ENCODE measurements at regions not wholly inside any gene's neighbourhood (a gene's known extent, or its start where the extent isn't known, plus 50 kb on each side); places are given as distances from the start of the nearest gene placed in this dataset.
"Not testable (repeated sequence)": the region's sequence is repeated elsewhere in the genome, so short reads cannot be mapped to it uniquely, and the experiment has no call there.

DNA sequence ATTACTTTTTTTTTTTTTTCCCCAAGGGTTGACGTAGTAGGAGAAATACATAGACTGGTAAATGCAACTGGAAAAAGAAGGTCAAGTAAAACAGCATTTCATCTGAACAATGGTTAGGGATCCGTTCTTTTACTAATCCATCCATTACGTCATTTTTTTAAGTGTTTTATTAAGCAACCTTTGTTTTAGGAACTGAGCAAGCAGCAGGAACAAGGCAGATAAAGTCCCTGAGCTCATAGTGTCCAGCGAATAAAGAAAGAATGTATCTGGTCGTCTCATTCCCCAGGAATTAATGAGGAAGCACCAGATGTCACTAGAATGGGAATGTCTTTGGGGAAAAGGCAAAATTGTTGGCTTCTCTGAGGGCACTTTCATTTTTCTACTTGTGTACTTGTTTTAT, 842.4 kb downstream of the TDRD15 start:
- no peak for DNase-seq (ENCODE audit: low read depth)

DNA sequence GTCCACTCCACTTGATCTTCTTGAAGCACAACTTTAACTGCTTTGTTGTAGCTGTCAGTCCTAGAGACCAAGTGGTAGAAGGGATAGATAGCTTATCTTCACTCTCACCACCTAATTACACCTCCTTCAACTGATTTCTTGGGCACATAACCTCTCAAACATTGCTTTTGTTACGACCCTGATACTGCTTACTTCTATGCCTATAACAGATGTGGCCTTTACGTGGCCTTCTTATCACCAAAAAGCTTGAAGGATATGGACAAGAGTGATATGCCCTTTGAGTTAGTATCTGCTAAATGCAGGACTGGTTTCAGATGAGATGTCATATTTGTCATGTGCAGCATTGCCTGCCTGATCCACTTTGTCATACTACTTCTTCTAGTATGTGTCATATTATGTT, 847.2 kb downstream of the TDRD15 start:
- no peak for DNase-seq (ENCODE audit: low read depth)

DNA sequence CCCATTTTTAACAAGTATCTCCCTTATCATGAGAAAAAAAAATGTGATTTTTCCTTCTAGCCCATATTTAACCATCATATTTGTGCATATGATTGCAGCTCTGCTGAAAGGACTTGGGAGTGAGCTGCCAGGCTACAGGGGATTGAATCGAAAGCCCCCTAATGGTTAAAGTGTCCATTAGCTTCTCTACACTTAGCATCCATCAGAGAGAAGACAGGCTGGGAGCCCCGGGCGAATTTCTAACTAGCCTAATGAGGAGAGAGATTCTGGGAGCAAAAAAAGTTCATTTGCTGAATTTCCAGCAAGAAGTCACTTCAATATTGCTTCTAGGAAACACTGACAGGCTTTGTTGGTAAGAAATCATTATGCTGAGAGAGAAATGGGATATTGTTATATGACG, 848.8 kb downstream of the TDRD15 start:
- no peak for DNase-seq (ENCODE audit: low read depth)

DNA sequence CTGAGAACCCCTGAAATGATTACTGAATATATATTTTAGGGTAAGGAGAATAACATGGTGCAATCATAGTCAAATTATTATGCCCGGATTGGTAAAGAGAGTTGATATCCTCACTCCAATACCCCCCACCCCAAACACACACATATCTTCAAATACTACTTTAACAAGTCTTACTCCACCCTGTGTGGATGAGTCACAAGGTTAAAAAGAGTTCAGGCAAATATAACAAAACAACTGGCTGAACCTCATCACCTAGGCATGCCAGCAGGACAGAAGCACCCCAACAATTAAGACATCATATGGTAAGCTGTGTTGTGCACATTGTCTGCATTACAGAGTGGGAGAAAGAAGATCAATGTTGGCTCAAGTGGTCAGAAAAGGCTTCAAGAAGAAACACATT, 857.4 kb downstream of the TDRD15 start:
- DNase-seq (ENCODE audit: low read depth) = no peak

DNA sequence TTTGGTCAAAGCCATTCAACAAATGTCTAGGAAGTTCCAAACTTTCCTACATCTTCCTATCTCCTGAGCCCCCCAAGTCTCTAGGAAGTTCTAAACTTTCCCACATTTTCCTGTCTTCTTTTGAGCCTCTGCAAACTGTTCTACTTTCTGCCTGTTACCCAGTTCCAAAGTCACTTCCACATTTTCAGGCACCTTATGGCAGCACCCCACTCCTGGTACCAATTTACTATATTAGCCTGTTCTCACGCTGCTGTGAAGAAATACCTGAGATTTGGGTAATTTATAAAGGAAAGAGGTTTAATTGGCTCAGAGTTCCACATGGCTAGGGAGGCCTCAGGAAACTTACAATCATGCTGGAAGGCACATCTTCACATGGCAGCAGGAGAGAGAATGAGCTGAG, 869.2 kb downstream of the TDRD15 start:
- DNase-seq (ENCODE audit: low read depth) = no peak

DNA sequence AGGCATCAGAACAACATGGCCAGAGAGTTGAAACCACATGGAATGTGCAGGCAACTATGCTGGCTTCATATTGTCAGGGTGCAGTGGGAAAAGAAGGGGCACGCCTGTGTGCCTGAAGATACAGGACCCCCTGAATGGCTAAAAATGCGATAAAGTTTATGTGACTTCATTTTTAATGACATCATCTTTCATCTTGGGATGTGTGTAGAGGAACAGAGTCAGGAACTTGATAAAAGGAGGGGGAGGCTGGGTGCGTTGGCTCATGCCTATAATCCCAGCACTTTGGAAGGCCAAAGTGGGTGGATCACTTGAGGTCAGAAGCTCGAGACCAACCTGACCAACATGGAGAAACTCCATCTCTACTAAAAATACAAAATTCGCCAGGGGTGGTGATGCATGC, 872.6 kb downstream of the TDRD15 start:
- no peak for DNase-seq (ENCODE audit: low read depth)

DNA sequence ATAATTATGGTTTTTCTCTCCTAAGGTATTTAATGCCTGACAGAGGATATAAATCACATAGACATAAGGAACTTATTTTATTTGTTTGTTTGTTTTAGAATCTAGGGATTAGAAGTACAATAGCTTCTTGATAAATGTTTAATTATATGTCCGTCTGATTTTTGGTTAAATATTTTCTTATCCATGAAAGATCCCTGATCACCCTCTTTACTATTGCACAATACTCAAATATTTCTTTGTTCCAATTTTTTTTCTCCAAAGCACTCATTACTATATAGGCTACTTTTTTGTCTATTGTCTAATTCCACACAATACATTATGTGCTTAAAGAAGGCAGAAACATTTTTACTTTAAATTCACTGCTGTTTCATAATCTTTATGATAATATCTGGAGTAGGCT, 875.8 kb downstream of the TDRD15 start:
- no peak for DNase-seq (ENCODE audit: low read depth)

DNA sequence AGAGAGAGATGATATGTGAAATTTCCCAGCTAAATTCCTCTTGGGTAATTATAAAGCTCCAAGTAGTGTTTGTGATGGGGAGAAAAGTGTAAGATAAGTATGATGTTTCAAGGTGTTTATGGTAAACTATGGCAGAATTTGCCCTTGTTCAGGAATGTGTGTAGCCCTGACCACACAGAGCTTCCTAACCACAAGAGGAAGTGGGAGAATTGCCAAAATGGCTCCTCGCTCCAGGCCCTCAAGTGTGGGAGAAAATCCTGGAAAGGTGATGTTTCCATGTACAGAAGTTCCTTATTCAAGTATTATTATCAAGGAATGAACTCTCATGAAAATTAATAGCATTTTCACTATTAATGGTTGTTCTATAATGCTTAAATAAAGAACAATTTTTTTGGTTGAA, 878.3 kb downstream of the TDRD15 start:
- no peak for DNase-seq (ENCODE audit: low read depth)

DNA sequence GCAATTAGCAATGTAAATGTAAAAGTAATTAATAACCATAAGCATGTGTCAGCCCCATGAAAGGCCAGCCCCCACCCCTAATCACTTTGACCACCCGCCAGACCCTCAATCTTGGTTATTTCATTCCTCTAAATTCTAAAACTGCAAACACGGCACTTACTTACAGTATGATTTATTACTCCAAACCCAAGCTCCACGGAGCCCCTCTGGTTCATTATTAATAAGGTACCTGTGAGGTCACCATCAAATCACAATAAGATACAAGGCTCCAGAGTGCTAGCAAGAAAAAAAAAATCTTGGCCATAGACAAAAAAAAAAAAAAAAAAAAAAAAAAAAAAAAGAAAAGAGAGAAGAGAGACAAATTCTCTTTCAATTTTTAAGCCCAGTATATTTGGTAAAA, 879.5 kb downstream of the TDRD15 start:
- DNase-seq (ENCODE audit: low read depth) = no peak

DNA sequence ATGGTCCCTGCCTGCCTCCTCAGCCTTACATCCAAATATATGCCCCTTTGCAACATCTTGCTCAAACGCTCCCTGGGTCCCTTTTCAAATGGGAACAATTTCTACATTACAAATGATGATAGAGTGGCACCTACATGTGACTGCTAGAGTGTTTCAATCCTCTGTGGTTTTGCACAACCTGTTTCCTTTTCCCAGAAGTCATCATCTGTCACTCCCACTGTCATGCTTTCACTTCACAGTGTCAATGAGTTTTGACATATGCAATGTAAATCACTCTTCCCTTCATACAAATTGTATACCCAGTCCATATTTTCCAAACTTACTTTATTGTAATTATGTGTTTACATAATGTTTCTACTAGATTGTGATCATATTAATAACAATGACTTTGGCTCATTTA, 887.3 kb downstream of the TDRD15 start:
- DNase-seq (ENCODE audit: low read depth) = no peak

DNA sequence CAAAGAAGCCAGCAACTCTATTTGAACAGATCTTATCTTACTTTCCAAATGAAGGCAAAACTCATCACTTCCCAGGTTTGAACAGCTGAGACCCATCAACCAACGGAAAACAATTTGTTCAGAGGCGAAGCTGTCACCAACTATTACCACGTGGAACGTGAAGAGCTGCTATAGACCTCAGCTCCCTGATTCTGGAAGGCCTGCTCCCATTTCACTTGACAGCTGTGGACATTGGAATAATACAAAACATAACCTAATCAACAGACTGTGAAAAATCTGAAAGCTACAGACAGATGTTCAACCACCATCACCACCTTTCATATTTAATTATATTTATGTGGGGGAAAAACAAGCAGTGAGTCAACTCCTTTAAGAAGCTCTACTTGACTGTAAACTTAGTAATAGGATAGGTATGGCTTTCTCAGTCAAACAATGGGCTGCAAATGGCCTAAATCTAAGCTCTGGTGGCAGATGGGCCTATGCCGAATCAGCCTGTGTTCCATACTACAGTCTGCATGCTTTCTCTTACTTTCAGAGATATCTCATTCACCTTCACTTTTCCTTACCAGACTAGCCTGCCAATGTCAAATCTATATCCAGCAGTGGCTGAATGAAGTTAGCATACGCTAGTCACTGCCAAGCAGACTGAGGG, 896.4 kb downstream of the TDRD15 start:
- no peak for DNase-seq (ENCODE audit: low read depth)

DNA sequence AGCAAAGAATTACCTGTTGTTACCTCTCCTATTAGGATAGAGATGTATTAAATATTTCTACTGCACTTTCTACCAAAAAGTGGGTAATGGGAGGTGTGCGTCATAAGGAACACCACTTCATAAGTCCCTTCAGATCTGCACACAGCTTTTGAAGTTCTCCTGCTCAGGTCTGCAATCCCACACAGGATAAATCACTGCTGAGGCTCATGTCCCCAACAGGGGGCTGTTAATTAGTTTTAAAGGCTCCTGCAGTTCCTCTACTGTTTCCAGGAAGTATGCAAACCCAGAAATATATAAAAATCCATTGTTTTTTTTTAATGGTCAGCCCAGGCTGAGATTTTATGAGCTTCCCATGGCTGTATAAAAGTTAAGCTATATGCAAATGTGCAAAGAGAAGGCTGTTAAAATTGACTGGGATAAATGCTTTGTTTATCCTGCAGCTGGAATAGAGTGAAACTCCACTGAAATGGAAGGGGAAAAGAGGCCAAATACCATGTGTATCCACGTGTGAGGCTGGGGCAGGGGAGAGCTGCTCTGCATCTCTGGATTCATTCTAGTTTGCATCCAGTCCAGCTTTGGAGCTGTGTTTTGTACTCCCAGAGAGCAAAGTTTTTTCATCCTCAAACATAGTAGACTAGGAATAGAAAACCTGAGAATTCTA, 903.7 kb downstream of the TDRD15 start:
- DNase-seq (ENCODE audit: low read depth) = no peak

DNA sequence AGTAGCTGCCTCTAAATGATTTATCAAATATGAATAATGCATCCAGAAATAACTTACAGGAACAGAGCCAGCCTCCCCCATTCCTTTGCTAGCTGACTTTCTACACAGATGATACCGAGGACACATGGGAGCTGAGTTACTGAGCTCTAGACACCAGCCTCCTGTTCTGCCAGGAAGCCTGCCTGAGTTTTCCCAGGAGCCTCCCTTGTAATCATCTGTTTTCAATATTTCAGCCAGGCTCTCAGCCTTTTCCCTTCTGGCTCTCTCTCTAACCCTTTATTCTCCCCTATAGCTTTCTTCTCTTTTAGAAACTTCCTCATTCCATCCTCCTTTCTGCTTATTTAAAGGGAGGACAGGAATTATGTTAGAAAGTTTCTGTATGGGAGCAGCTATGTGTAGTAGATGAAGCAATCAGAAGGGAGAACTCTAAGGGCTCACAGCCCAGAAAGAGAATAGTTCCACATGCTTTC, 911.6 kb downstream of the TDRD15 start:
- no peak for DNase-seq (ENCODE audit: low read depth)

DNA sequence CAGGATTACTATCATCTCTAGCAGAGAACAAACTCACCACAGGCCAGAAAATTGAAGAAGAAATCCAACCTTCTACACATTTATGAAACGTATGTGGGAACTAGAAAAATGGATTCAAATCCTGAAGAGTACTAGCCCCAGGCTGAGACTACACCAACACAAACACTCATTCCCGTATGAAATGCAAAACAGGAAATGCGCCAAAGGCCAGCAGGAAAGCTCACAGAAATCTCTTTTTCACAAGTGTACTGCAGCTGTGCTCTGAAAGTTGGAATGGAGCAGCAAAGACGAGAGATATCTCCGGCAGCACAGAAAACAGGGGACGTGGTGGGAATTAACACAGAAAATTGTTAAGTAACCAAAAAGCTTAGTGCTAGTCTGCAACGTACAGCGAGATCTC, 913.5 kb downstream of the TDRD15 start:
- DNase-seq (ENCODE audit: low read depth) = no peak

DNA sequence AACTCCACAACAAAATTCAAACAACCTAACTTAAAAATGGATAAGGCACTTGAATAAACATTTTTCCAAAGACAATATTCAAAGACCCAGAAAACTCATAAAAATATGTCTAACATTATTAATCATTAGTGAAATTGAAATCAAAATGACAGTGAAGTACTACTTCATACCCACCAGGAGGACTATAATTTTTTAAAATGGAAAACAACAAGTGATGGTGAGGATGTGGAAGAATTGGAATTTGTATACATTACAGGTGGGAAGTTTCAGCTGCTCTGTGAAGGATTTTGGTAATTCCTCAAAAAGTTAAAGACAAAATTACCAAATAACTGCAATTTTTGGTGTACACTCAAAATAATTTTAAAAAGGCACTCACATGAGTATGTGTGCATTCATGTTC, 920.0 kb downstream of the TDRD15 start:
- no peak for DNase-seq (ENCODE audit: low read depth)

DNA sequence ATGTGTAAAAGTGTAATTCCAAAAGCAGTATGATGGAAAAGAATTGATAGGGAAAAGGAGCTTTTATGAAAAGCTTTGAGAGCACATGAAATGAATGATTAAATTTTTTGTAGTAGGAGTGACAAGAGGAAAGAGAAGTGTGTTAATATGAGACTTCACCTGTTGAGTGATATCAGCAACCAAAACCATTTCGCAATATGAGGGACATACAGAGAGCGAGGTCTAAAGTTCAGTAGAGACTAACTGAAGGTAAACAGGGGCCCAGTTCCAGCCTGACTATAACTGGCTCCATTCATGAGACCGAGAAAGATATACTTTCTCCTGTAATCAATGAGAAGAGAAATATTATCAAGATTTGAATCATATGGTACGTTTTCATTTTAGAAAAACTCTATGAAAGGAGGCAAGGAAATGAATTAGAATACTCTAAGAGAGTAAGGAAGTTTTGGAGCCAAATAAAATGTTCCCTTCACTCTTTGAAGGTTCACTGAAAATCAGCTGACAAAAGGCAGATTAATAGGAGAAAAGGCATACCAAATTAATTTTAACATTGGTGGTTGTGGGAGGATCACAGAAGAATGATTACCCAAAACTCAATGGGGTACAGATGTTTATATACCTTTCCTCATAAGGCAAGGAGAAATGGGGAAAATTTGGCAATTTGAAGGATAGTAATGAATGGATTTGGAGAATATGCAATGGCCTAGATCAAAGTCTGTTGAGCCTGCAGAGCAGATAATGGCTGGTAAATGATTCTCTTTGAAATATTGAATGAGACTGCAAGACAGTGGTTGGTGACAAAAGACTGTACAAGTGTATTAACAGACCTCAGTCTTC, 932.2 kb downstream of the TDRD15 start:
- no peak for DNase-seq (ENCODE audit: low read depth)

DNA sequence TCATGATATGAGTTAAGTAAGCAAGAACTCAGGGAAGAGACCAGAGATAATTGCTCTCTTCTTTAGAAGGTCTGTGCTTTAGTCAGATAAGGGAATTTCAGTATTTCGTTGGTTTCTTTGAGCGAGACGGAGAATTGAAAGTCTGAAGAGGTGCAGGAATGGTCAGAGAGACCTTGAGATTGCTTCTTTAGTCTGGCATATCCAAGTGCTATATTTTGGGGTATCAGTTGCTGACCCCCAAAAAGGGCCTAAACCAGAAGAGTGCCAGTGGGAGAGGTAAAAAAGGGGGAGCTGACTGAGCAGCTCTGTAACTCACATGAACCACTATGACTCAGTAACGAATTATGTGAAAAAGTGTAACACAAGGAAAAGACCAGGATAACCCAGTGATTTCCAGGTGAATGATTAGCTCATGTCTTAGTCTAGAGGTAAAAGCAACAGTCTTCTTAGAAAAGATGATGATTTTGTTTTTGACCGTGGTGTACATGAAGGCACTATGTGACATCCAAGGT, 932.9 kb downstream of the TDRD15 start:
- no peak for DNase-seq (ENCODE audit: low read depth)

DNA sequence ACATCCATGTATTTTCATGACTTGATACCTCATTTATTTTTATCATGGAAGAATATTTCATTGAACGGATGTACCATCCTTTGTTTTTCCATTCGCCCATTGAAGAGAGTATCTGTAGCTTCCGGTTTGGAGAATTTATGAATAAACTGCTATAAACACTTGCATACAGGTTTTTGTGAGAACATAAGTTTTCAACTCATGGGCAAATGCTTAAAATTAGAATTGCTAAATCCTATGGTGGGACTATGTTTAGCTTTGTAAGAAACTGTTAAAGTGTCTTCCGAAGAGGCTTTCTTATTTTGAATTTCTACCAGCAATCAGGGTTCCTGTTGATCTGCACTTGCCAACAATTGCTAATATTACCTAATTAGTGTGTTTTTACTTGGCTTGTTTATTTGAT, 938.9 kb downstream of the TDRD15 start:
- no peak for DNase-seq (ENCODE audit: low read depth)

DNA sequence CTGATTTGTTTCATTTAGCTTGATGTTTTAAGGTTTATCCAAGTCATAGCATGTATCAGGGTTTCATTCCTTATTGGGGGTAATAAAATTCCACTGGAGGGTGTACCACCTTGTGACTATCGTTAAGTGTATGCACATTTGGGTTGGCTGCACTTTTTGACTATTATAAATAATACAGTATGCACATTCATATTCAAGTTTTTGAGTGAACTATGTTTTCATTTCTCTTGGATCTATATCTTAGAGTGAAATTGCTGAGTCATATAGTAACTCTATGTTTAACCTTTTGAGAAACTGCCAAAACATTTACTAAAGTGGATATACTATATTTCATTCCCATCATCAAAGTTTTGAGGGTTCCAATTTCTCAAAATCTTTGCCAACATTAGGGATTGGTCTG, 952.7 kb downstream of the TDRD15 start:
- DNase-seq (ENCODE audit: low read depth) = no peak

DNA sequence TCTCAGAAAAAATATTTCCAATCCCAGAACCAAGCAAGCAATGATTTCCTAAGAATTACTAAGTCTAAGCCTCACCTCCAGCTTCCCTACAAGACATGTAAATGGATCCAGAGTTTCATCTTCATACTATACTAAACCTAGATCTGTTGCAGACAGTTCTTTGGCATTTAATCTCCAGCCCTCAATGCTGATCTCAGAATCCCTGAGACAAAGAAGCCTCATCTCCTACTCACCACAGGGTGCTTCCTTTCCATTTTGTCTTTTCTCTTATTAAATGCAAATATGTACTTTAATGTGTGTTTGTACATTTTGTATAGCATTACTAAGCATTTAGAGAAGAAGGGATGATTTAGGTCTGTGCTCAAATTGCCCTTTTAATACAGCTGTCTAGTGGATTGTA, 954.9 kb downstream of the TDRD15 start:
- DNase-seq (ENCODE audit: low read depth) = no peak

DNA sequence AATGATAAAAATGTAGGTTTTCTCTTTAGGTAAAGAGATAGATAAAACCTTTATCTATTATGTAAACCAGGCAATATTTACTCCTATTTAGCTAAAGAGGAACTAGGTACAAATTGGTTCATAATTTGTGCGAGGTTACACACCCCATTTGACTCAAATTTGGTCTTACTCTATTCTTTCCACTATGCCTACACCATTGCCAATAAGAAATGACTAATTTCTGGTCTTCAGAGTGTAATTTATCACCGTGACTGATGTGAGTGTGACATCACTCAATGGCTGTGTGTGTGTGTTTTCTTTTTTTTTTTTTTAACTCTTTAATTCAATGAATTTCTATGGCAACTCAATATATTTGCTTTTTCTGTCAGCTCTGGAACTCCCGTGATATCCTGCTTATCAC, 955.8 kb downstream of the TDRD15 start:
- DNase-seq (ENCODE audit: low read depth) = no peak

DNA sequence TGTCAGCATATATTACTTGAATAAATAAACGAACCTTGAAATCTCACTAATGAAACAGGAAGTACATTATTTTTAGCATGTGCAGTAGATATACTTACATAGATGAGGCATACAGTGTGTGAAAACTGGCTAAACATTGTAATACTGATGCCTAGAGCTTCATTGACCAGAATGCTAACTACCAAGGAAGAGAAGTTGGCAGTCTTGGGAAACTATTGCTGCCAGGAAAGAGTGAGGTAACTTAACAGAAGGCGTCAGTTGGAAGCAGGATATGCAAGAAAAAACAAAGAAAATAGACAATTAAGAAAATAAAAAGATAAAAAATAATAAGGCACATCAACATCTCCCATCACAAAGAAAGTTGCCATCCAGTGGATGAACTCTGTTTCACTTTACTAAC, 963.0 kb downstream of the TDRD15 start:
- DNase-seq (ENCODE audit: low read depth) = no peak

DNA sequence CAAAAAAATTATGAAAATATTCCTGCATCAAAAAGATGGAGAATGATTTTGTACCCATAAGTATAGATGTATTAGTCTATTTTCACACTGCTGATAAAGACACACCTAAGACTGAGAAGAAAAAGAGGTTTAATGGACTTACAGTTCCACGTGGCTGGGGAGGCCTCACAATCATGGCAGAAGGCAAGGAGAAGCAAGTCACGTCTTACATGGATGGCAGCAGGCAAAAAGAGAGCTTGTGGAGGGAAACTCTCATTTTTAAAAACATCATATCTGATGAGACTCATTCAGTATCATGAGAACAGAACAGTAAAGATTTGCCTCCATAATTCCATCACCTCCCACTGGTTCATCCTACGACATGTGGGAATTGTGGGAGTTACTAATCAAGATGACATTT, 979.8 kb downstream of the TDRD15 start:
- not testable (repeated sequence) for DNase-seq (ENCODE audit: low read depth)
